GM19438 (cell line): ENCODE measurements at regions not wholly inside any gene's neighbourhood (a gene's known extent, or its start where the extent isn't known, plus 50 kb on each side); places are given as distances from the start of the nearest gene placed in this dataset.
"Not testable (repeated sequence)": the region's sequence is repeated elsewhere in the genome, so short reads cannot be mapped to it uniquely, and the experiment has no call there.

Experiments used
- ATAC-seq: cut with Tn5 transposase; IDR thresholded peaks from one replicate; pipeline ENCODE4 v1.9.1; 2021; ENCODE audit warnings: low read depth; ENCODE audit not compliant: unreplicated experiment

DNA sequence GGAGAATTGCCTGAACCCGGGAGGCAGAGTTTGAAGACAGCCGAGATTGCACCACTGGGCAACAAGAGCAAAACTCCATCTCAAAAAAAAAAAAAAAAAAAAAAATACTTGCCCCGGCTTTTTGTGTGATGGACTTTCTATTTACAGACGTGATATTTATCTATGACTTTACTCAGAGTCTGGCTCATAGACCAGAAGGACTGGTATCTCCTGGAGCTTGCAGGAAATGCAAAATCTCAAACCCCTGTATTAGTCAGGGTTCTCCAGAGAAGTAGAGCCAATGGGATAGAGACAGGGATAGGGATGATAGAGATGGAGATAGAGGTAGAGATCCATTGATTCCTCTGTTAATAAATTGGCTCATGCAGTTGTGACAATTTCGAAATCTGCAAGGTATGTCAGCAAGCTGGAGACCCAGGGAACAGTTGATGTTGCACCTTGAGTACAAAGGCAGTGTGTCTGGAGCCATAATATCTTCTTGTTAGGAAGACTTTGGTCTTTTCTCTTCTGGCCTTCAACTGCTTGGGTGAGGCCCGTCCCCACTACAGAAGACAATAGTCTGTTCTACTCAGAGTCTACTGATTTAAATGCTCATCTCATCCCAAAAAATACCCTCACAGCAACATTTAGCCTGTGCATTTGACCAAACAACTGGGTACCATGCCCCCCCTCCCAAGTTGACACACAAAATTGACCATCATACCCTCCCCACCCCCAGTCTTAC is 195.4 kb upstream of the MSX2 start:
- no peak for ATAC-seq

DNA sequence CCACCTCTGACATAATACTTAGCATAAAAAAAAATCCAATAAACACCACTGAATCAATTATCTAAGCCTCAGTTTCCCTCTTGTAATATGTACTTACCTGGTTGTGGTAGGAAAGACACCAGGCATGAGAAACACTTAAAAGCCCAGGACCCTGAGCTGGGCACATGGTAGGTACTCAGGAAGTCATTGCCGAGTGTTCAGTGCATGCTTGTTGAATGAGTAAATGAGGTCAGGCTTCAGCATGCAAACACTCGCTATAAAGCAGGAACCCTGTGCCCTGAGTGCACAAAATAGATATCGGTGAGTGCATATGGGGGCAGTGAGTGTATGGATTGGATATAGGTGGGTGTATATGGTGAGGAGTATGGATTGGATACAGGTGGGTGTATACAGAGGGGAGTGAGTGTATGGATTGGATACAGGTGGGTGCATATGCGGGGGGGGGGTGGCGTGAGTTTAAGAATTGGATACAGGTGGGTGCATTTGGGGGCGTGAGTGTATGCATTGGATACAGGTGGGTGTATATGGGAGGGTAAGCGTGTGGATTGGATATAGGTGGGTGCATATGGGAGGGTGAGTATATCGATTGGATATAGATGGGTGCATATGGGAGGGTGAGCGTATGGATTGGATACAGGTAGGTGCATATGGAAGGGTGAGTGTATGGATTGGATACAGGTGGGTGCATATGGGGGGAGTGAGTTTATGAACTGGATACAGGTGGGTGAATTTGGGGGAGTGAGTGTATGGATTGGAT is 194.3 kb upstream of the MSX2 start:
- no peak for ATAC-seq

DNA sequence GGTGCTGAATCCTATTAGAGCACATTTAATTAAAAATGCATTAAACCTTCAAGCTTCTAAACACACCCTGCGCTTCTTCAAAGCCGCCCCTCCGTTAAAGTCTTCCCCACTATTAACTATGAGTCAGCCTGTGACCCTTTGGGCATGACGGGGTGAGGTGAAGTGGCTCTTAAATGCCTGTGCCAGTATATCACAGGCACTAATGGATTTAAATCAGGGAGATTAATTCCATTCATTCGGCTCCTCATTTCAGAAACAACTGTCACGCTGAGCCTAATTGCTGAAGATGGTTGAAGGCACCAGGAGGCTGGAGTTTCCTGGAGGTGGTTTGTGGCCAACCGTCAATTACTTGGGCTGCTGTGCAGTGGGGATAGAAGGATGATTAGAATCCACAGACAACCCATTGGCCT is 192.6 kb upstream of the MSX2 start:
- no peak for ATAC-seq

DNA sequence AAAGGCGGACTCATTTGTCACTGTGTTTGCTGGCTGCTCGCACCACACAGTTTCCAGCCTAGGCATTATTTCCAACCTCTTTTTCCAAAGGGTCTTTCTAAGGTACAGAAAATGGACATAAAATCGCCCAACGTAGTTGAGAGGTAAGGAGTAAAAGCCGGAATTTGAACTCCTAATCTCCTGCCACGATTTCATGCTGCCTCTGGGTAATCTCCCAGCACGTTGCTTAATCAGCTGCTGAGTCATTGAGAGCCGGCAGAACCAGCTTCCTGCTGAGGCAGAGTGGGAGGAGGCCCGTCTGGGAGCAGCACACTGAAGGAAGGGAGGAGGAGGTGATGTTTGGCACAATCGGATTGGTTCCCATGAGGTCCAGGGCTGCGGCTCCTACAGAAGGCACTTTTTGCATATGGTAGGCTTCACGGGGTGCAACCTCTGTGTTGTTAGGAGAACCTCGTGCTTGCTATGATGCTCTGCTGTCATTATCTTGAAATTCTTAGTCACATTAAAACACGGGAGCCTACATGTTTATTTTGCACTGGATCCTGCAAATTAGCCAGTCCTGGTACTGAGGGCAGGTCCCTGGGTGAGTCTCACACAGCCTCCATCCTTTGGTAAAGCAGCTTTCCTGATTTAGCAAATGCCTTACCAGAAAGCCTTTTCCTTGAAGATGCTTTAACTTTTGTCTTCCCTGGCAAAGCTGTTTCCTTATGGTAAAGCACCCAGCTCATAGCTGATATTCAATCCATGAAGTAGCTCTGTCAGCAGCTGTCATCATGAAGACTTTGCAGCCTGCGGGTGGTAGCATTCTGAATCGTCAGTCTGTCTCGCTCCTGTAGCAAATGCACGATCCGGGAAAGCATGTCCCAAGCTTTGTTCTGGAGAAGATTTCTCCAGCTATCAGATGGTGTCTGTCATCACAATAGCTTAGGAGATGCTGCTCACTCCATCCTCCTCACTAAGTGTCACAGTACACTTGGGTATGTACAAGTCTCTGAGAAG is 191.6 kb upstream of the MSX2 start:
- no peak for ATAC-seq

DNA sequence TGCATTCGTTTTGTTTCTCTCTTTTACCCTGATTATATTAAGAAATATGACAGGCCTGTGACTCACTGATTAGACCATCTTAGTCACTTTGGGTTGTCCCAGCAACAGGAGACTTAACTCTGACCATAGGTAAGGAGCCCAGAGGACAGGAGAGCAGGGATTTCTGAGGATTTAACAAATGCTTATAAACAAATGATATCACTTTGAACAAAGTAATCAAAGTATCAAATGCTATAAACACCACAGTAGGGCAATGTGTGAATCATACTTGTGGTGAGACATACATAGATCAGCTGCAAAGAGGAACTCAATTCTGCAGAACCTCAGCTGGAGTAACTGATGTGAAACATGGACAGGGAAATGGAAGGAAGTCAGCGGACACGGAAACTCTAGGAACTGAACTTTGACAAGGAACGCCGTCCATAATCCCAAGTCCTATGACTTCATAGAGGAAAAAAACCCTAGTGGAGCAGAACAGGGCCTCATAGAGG is 190.6 kb upstream of the MSX2 start:
- no peak for ATAC-seq

DNA sequence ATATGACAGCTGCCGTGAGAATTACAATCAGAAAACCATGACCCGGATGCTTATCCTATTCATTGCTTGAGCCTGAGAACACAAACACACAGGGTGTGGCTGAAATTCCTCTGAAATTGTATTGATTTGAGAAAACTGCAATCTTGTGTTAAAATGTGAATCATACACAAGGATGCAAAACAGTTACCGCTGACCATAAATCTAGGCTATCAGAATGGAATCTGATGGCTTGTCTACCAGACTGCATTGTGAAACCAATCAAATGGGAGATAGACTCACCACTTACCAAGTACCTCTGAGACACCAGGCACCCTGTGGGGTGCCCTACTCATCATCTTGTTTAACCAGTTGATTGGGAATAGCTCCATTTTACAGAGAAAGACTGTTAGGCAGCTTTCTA is 188.7 kb upstream of the MSX2 start:
- no peak for ATAC-seq

DNA sequence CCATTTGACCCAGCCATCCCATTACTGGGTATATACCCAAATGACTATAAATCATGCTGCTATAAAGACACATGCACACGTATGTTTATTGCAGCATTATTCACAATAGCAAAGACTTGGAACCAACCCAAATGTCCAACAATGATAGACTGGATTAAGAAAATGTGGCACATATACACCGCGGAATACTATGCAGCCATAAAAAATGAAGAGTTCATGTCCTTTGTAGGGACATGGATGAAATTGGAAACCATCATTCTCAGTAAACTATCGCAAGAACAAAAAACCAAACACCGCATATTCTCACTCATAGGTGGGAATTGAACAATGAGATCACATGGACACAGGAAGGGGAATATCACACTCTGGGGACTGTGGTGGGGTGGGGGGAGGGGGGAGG is 184.6 kb upstream of the MSX2 start:
- not testable (repeated sequence) for ATAC-seq

DNA sequence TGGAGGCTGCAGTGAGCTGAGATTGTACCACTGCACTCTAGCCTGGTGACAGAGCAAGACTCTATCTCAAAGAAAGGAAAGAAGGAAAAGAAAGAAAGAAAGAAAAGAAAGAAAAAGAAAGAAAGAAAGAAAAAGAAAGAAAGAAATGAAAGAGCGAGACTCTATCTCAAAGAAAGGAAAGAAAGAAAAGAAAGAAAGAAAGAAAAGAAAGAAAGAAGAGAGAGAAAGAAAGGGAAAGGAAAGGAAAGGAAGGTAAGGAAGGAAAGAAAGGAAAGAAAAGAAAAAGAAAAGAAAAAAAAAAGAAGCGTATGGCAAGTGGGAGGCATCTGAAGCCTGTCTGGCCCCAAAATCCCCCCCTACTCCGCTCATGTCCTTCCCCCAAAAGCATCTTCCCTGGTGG is 182.3 kb upstream of the MSX2 start:
- no peak for ATAC-seq

DNA sequence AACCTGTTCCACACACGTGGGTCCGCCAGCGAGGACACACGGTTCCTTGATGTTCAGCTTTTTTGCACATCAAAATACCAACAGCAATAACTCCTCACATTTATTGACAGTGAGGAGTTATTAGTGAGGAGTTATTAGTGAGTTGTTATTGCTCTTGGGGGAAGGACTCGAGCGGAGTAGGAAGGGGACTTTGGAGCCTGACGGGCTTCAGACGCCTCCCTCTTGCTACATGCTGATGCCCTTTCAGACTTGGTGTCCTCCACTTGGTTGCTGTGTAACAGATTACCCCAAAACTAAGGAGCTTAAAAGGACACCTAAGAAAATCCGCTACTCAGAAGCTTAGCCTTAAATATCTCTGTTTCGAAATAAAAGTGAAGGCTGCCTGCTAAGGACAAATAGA is 181.9 kb upstream of the MSX2 start:
- no peak for ATAC-seq

DNA sequence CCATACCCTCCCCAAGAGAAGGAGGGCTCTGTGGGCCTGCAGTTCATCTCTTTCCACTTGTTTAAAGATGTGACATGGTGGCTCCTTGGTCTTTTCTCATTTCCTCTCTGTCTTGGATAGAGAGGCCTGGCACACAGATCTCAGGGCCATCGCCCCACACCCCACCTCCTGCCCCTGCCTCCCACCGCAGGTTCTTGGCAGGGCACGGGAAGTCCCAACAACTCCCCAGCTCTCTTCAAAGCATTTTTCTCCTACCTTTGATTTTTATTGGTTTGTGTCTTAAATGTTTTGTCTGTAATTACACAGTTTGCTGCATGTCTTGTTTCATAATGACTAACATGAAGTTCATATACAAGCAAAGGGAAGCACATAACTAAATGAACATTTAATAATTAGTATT is 178.5 kb upstream of the MSX2 start:
- ATAC-seq = no peak

DNA sequence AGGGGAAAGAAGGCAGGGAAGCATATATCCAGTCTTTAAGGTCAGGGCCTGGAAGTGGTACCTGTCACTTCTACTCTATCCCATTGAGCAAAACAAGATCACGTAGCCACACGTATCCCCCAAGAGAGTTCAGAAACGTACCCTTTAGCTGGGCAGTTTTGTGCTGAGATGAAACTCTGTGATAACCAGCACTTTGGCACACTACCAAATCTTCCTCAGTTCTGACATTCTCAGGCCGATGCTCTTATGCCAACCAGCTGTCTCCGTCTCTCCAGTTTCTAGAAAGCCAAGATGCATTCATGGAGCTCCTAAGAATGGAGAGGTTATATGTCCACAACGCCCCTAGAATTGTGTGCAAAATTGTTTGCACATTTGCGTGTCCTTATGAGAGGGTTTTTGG is 176.6 kb upstream of the MSX2 start:
- ATAC-seq = no peak

DNA sequence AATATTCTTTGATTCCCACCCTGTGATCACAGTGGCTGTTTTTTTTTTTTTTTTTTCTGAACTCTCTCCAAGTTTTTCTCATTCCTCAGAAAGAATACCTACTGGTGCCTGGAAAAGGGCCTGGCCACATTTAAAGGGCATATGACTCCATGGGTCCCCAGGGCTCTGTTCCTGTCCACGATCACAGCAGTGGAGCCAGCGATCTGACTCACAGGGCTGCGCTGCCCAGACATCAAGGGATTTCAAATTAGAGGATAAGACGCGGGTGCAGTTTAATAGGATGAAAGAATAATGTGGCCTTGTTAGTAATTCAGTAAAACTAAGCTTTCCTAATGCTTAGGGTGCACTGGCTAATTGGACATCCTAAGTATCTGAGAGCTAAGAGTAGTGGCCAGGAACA is 175.1 kb upstream of the MSX2 start:
- ATAC-seq = no peak

DNA sequence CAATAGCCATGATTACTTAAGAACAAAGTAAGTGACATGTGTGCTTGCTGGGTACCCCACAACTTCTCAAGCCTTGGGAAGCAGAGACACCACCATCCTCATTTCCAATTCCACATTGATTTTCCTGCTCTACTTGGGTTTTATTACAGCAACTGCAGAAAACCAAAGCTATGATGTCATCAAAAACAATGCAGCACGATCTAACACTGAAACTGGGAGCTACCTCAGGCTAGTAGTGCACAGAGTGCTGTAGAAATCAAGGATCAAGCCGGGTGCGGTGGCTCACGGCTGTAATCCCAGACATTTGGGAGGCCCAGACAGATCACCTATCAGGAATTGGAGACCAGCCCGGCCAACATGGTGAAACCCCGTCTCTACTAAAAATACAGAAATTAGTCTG is 174.4 kb upstream of the MSX2 start:
- no peak for ATAC-seq

DNA sequence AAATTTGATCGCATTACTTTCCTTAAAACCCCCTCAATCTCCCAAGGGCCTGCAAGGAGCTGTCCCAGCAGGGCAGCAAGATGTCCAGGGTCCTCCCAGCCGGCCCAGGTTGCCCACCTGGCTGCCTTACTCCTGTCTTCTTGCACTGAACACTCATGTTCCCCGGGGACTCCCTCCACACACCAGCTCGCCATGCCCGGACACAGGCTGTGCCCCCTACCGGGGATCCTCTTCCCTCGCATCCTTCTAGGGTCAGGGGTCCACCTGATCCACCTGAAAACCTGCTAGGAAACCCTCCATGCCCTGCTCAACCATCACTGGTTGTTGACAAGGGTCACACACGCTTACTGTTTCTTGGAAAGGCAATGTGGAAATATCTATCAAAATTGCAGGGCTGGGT is 172.0 kb upstream of the MSX2 start:
- no peak for ATAC-seq

DNA sequence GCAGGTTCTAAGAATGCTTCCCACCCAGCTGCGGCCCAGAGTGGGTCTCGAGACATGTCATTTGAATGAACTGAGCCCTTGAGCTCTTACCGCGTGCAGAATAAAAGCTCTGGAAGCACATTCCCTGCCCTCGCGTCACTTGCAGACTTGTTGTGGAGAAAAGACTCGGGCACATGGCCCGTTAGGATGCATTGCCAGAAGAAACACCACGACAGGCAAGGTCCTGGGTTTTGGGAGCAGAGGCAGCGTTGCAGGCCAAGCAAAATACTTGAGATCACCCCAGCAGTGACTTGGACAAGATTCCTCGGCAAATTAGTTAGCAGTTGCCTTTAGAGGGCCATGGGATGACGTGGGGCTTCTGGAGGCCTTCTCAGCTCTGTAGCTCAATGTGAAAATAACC is 170.8 kb upstream of the MSX2 start:
- ATAC-seq = no peak

DNA sequence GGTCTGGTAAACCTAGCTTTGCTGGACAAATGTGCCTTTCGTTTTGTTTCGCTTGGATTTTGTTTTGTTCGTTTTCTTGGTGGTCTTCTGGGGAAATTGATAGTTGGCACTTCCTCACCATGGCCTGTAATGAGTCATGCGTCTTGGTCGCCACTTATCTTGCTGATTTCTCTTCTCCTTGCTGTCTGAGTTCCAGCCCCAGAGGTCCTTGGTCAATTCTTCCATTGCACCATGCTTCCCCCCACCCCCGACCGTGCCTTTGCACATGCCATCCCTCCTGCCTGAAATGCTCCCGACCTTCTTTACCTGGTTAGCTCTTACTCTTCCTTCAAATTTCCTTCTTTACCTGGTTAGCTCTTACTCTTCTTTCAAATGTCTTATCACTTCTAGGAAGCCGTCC is 168.7 kb upstream of the MSX2 start:
- no peak for ATAC-seq

DNA sequence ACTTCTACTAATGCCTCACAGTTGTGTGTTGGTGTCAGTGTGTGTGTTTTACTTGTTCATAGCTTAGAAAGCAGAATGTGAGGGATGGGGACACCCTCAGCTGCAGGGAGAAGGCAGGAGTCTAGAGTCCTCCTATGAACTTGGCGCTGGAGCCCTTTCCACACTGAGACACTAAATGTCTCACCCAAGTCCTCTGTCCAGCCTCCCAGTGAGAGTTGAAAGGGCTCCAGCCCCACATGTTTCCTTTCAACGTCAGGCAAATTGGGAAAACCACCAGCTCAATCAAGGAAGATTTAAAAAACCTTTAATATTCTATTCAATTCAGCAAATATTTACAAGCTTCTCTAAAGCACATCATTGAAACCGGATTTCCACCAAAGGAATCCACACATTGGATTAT is 167.6 kb upstream of the MSX2 start:
- ATAC-seq = no peak

DNA sequence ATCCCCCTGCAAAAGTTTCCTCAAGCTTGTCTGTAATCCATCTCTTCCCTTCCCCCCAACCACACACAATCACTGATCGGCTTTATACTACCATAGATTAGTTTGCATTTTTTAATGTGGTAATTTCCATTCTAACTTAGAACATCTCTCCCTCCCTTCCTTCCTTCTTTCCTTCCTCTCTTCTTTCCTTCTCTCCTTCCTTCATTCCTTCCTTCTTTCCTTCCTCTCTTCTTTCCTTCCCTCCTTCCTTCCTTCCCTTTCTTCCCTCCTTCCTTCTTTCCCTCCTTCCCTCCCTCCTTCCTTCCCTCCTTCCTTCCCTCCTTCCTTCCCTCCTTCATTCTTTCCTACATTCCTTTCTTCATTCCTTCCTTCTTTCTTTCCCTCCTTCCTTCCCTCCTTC is 166.2 kb upstream of the MSX2 start:
- ATAC-seq = no peak

DNA sequence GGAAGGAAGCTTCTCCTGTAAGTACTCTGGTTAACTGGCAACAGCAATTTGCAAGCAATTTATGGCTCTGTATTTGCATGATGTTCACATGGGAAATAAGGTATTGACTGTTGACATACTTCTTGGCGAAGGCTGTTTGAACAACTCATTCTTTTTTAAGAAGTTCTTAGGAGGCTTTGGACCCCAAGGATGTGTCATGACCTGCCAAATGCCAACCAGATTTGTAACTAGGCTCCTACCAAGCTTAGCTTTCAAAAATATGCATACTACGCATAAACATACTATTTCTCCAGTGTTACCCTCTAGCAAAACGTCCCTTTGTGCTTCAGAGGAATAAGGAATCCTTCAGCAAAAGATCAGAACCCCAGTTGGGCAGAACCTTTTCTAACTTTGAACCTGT is 165.2 kb upstream of the MSX2 start:
- no peak for ATAC-seq

DNA sequence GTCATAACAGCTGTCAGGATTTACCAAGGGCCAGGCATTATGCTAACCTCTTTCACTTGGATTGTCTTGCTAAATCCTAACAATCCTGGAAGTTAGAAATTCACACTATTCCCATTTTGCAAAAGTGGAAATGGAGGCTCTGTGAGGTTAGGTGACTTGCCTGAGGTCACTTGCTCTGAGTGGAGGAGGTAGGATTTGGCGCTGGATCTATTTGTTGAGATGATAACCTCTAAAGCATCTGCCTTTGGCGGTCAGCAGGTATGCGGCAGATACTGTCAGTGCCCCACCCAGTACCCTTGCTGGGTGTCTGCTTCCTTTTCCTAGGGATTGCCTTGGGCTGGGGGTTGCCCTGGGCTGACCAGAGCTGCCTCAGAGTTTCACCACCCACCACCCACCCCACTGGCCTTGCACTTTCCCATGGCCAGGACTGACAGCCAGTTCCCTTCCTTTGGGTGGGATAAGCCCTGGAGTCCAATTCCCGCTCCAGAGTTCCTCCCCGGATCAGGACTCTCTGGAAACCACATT is 164.8 kb upstream of the MSX2 start:
- no peak for ATAC-seq

DNA sequence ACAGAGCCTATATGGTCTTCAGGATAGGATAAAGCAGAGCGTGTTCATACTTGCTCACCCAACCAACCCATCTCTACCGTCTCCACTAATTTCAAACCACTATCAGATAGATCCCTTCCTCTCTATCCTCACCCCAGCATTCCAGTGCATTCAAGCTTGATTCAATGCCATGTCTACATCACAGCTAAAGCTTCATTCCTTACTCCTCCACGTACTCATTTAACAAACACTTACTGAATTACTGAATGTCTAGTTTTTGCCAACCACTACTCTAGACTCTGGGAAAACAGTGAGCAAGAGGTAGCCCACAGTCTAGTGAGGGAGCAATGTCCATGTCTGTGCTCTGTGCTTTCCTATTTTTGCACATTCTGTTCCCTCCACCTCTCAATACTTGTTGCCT is 163.5 kb upstream of the MSX2 start:
- no peak for ATAC-seq
